GM23338 (cell line): ENCODE measurements at regions not wholly inside any gene's neighbourhood (a gene's known extent, or its start where the extent isn't known, plus 50 kb on each side); places are given as distances from the start of the nearest gene placed in this dataset.

Experiments
- ATAC-seq: fragments of 200-7000 bp; cut with Tn5 transposase; 3 replicates; pipeline ENCODE4 v1.9.1; 2020
- DNase-seq: peaks from one replicate; pipeline ENCODE4 v3.0.0-alpha.2; 2015; ENCODE audit warnings: low spot score
- H2AFZ ChIP-seq: fragments of 200-600 bp; sonication (generic); 2 replicates; pipeline ENCODE4 v1.8.0; 2016; ENCODE audit warnings: antibody characterized with exemption, mild to moderate bottlenecking, moderate library complexity
- H3F3A ChIP-seq: fragments of 200-600 bp; sonication (generic); replicated peaks from 2 replicates; pipeline ENCODE4 v1.8.0; 2017; ENCODE audit warnings: antibody characterized with exemption, mixed run types, low read depth
- H3K27ac ChIP-seq: fragments of 200-600 bp; sonication (generic); 2 replicates; pipeline ENCODE4 v1.6.1; 2016; ENCODE audit warnings: low read depth
- H3K27me3 ChIP-seq: fragments of 200-600 bp; sonication (generic); 2 replicates; pipeline ENCODE4 v1.8.0; 2016; ENCODE audit warnings: mild to moderate bottlenecking, mixed run types, moderate library complexity; ENCODE audit not compliant: insufficient read depth
- H3K36me3 ChIP-seq: fragments of 200-600 bp; sonication (generic); 2 replicates; pipeline ENCODE4 v1.8.0; 2016; ENCODE audit warnings: mild to moderate bottlenecking; ENCODE audit not compliant: insufficient read depth
- H3K4me1 ChIP-seq: fragments of 200-600 bp; sonication (generic); 2 replicates; pipeline ENCODE4 v1.8.0; 2016; ENCODE audit warnings: mild to moderate bottlenecking, moderate library complexity; ENCODE audit not compliant: insufficient read depth
- H3K4me2 ChIP-seq: fragments of 200-600 bp; sonication (generic); 2 replicates; pipeline ENCODE4 v1.7.1; 2017; ENCODE audit warnings: mixed run types
- H3K4me3 ChIP-seq: fragments of 200-600 bp; sonication (generic); 2 replicates; pipeline ENCODE4 v1.6.1; 2016; ENCODE audit warnings: mixed run types
- H3K79me2 ChIP-seq: fragments of 200-600 bp; sonication (generic); replicated peaks from 2 replicates; pipeline ENCODE4 v1.8.0; 2017; ENCODE audit warnings: mild to moderate bottlenecking; ENCODE audit not compliant: insufficient read depth
- H3K9me2 ChIP-seq: fragments of 200-600 bp; sonication (generic); 2 replicates; pipeline ENCODE4 v1.8.0; 2017; ENCODE audit not compliant: insufficient read depth
- H4K20me1 ChIP-seq: fragments of 200-600 bp; sonication (generic); replicated peaks from 2 replicates; pipeline ENCODE4 v1.8.0; 2017; ENCODE audit warnings: mild to moderate bottlenecking; ENCODE audit not compliant: insufficient read depth
- H3K27ac Mint-ChIP-seq: 2 replicates; pipeline ENCODE4 v1.8.0; 2020; ENCODE audit warnings: inconsistent platforms, mild to moderate bottlenecking, moderate library complexity, mixed read lengths
- H3K27me3 Mint-ChIP-seq: 3 replicates; pipeline ENCODE4 v1.8.0; 2022; ENCODE audit warnings: low read depth, mild to moderate bottlenecking, moderate library complexity, mixed read lengths, inconsistent platforms; ENCODE audit not compliant: insufficient read depth, poor library complexity
- H3K36me3 Mint-ChIP-seq: 3 replicates; pipeline ENCODE4 v1.8.0; 2021; ENCODE audit warnings: low read depth, mild to moderate bottlenecking, inconsistent platforms, moderate library complexity, mixed read lengths
- H3K4me1 Mint-ChIP-seq: 3 replicates; pipeline ENCODE4 v1.8.0; 2020; ENCODE audit warnings: mild to moderate bottlenecking, inconsistent platforms, mixed read lengths
- H3K4me3 Mint-ChIP-seq: 3 replicates; pipeline ENCODE4 v1.8.0; 2021; ENCODE audit warnings: moderate library complexity, mild to moderate bottlenecking, inconsistent platforms, mixed read lengths
- H3K9me3 Mint-ChIP-seq: 3 replicates; pipeline ENCODE4 v1.8.0; 2020; ENCODE audit warnings: moderate library complexity, mild to moderate bottlenecking, inconsistent platforms, mixed read lengths
- CREB1 ChIP-seq: fragments of 250-450 bp; sonication (Bioruptor Pico); IDR thresholded peaks from 2 replicates; pipeline ENCODE4 v1.5.0; 2020; ENCODE audit warnings: low read depth, mild to moderate bottlenecking, moderate library complexity
- CTCF ChIP-seq, 2 experiments: fragments of 200-600 bp in 1 of 2; sonication (generic) in 1 of 2; conservative IDR thresholded peaks; 2 replicates each; pipeline versions ENCODE4 v1.5.1 to v1.6.1; 2016 to 2017; ENCODE audit warnings: antibody characterized with exemption in 2 of 2, low read depth in 2 of 2, mild to moderate bottlenecking in 2 of 2, moderate library complexity in 1 of 2
- ETS1 ChIP-seq: IDR thresholded peaks from 2 replicates; pipeline ENCODE4 v1.6.1; 2016; ENCODE audit warnings: antibody characterized with exemption
- EZH2 ChIP-seq: fragments of 200-600 bp; sonication (generic); IDR thresholded peaks from one replicate; pipeline ENCODE4 v1.8.0; 2017; ENCODE audit warnings: antibody characterized with exemption, mild to moderate bottlenecking, low read depth; ENCODE audit not compliant: unreplicated experiment
- JUNB ChIP-seq: IDR thresholded peaks from one replicate; pipeline ENCODE4 v1.6.1; 2016; ENCODE audit warnings: antibody characterized with exemption; ENCODE audit not compliant: unreplicated experiment
- NANOG ChIP-seq: IDR thresholded peaks from 2 replicates; pipeline ENCODE4 v1.6.1; 2016; ENCODE audit warnings: antibody characterized with exemption, borderline replicate concordance
- POLR2AphosphoS5 ChIP-seq: IDR thresholded peaks from 2 replicates; pipeline ENCODE4 v1.6.1; 2016; ENCODE audit warnings: antibody characterized with exemption, low read depth
- REST ChIP-seq: IDR thresholded peaks from one replicate; pipeline ENCODE4 v1.6.1; 2018; ENCODE audit warnings: antibody characterized with exemption; ENCODE audit not compliant: unreplicated experiment
- STAT1 ChIP-seq: IDR thresholded peaks from one replicate; pipeline ENCODE4 v1.6.1; 2016; ENCODE audit warnings: antibody characterized with exemption; ENCODE audit not compliant: unreplicated experiment
- ZNF114 ChIP-seq: fragments of 250-450 bp; sonication (Bioruptor Pico); IDR thresholded peaks from 2 replicates; pipeline ENCODE4 v1.5.0; 2020; ENCODE audit warnings: mild to moderate bottlenecking, moderate library complexity

GRCh38 chr20:22464312-22465003 is 119.9 kb downstream of the FOXA2 start:
- Histone ChIP-seq H3K4me2 (no peak overlapping the region), H3F3A (no peaks in the 10 kb centered on the region), H3K9me2 (no peaks in the 10 kb centered on the region), H3K4me3 (no peak overlapping the region), H2AFZ (no peak overlapping the region), H4K20me1 (peaks cover 11% of the 10 kb centered on the region; the same call in 1 of the 2 replicates), H3K27me3 (peaks cover 31% of the 10 kb centered on the region), H3K36me3 (no peaks in the 10 kb centered on the region), H3K27ac (no peak overlapping the region), H3K79me2 (no peaks in the 10 kb centered on the region), H3K4me1 (peaks cover 17% of the 10 kb centered on the region)
- DNase-seq = no peak
- no peak for TF ChIP-seq STAT1
- no peak for TF ChIP-seq EZH2
- TF ChIP-seq ZNF114 (CRISPR knock-in tag) = no peak
- TF ChIP-seq JUNB = no peak
- no peak for TF ChIP-seq CREB1 (CRISPR knock-in tag)
- no peak for TF ChIP-seq ETS1
- TF ChIP-seq CTCF (conservative IDR thresholded peaks at IDR 0.05; ENCODE audit: low read depth in 2 of 2) = no peak
- no peak for TF ChIP-seq NANOG
- no peak for TF ChIP-seq REST
- TF ChIP-seq POLR2AphosphoS5 = no peak
- no peaks in the 10 kb centered on the region for H3K9me3 Mint-ChIP-seq
- no peak overlapping the region for H3K27ac Mint-ChIP-seq
- peaks cover 16% of the 10 kb centered on the region for H3K27me3 Mint-ChIP-seq
- no peaks in the 10 kb centered on the region for H3K36me3 Mint-ChIP-seq
- H3K4me3 Mint-ChIP-seq = no peak overlapping the region
- no peak for ATAC-seq
- peaks cover 24% of the 10 kb centered on the region for H3K4me1 Mint-ChIP-seq
